ENCODE measurements at regions not wholly inside any gene's neighbourhood (a gene's known extent, or its start where the extent isn't known, plus 50 kb on each side); places are given as distances from the start of the nearest gene placed in this dataset.
"Not testable (repeated sequence)": the region's sequence is repeated elsewhere in the genome, so short reads cannot be mapped to it uniquely, and the experiment has no call there.

GRCh38 chrX:5702890-5703289 is 525.8 kb downstream of the NLGN4X start:
- no peak for DNase-seq (ENCODE audit: low spot score)

GRCh38 chrX:5695971-5696370 is 532.7 kb downstream of the NLGN4X start:
- no peak for DNase-seq (ENCODE audit: low spot score)

GRCh38 chrX:5683996-5684395 is 544.7 kb downstream of the NLGN4X start:
- DNase-seq (ENCODE audit: low spot score) = no peak

- peak; percentile 41 for DNase-seq (ENCODE audit: low spot score)
Observed at GRCh38 chrX:5681159-5681558, 547.5 kb downstream of the NLGN4X start.

- no peak for DNase-seq (ENCODE audit: low spot score)
Observed at GRCh38 chrX:5674036-5674435, 554.6 kb downstream of the NLGN4X start.

- DNase-seq (ENCODE audit: low spot score) = no peak
Observed at GRCh38 chrX:5672099-5672498, 556.6 kb downstream of the NLGN4X start.

GRCh38 chrX:5666689-5667088 is 562.0 kb downstream of the NLGN4X start:
- DNase-seq (ENCODE audit: low spot score) = not testable (repeated sequence)

- DNase-seq (ENCODE audit: low spot score) = no peak
Observed at GRCh38 chrX:5656544-5656943, 572.1 kb downstream of the NLGN4X start.

GRCh38 chrX:5650904-5651303 is 577.8 kb downstream of the NLGN4X start:
- DNase-seq (ENCODE audit: low spot score) = no peak

- DNase-seq (ENCODE audit: low spot score) = no peak
Observed at GRCh38 chrX:5648941-5649568, 579.6 kb downstream of the NLGN4X start.

GRCh38 chrX:5646818-5647217 is 581.8 kb downstream of the NLGN4X start:
- no peak for DNase-seq (ENCODE audit: low spot score)

- DNase-seq (ENCODE audit: low spot score) = no peak
Observed at GRCh38 chrX:5644776-5645175, 583.9 kb downstream of the NLGN4X start.

GRCh38 chrX:5640071-5640470 is 588.6 kb downstream of the NLGN4X start:
- DNase-seq (ENCODE audit: low spot score) = no peak

- no peak for DNase-seq (ENCODE audit: low spot score)
Observed at GRCh38 chrX:5638572-5638971, 590.1 kb downstream of the NLGN4X start.

GRCh38 chrX:5632887-5633286 is 595.8 kb downstream of the NLGN4X start:
- DNase-seq (ENCODE audit: low spot score) = no peak

GRCh38 chrX:5632061-5632614 is 596.5 kb downstream of the NLGN4X start:
- DNase-seq (ENCODE audit: low spot score) = no peak

- no peak for DNase-seq (ENCODE audit: low spot score)
Observed at GRCh38 chrX:5617666-5618065, 611.0 kb downstream of the NLGN4X start.

- no peak for DNase-seq (ENCODE audit: low spot score)
Observed at GRCh38 chrX:5595570-5595969, 633.1 kb downstream of the NLGN4X start.

- no peak for DNase-seq (ENCODE audit: low spot score)
Observed at GRCh38 chrX:5586726-5587125, 641.9 kb downstream of the NLGN4X start.

- no peak for DNase-seq (ENCODE audit: low spot score)
Observed at GRCh38 chrX:5575407-5575806, 653.3 kb downstream of the NLGN4X start.

- no peak for DNase-seq (ENCODE audit: low spot score)
Observed at GRCh38 chrX:5568934-5569333, 659.7 kb downstream of the NLGN4X start.

GRCh38 chrX:5559386-5559785 is 669.3 kb downstream of the NLGN4X start:
- DNase-seq (ENCODE audit: low spot score) = no peak

- DNase-seq (ENCODE audit: low spot score) = no peak
Observed at GRCh38 chrX:5549512-5549911, 679.2 kb downstream of the NLGN4X start.

- no peak for DNase-seq (ENCODE audit: low spot score)
Observed at GRCh38 chrX:5537098-5537497, 691.6 kb downstream of the NLGN4X start.

Measured in H4 (cell line).